Astrocyte (in vitro differentiated cells and primary cell): ENCODE measurements at regions not wholly inside any gene's neighbourhood (a gene's known extent, or its start where the extent isn't known, plus 50 kb on each side); places are given as distances from the start of the nearest gene placed in this dataset.
"Not testable (repeated sequence)": the region's sequence is repeated elsewhere in the genome, so short reads cannot be mapped to it uniquely, and the experiment has no call there.

ENCODE experiments used
- DNase-seq: peaks from one replicate; pipeline ENCODE4 v3.0.0-alpha.2; 2010; ENCODE audit warnings: low read depth
- FAIRE-seq: peaks from 2 replicates; lab custom pipeline; 2011; peaks lifted over from hg19 to GRCh38; lab: Jason Lieb, UNC
- H2AFZ ChIP-seq: 2 replicates; pipeline ENCODE4 v1.6.0; 2012; ENCODE audit warnings: low read depth, low read length, inconsistent platforms
- H3K27ac ChIP-seq: 2 replicates; pipeline ENCODE4 v1.5.1; 2011; ENCODE audit warnings: low read depth, low read length, inconsistent platforms
- H3K27me3 ChIP-seq: 2 replicates; pipeline ENCODE4 v1.6.0; 2011; ENCODE audit warnings: low read length, inconsistent platforms; ENCODE audit not compliant: insufficient read depth
- H3K36me3 ChIP-seq: 2 replicates; pipeline ENCODE4 v1.5.1; 2011; ENCODE audit warnings: low read length, inconsistent platforms; ENCODE audit not compliant: insufficient read depth
- H3K4me1 ChIP-seq: 2 replicates; pipeline ENCODE4 v1.5.1; 2011; ENCODE audit warnings: low read length, inconsistent platforms; ENCODE audit not compliant: insufficient read depth
- H3K4me2 ChIP-seq: 2 replicates; pipeline ENCODE4 v1.6.0; 2012; ENCODE audit warnings: low read length, inconsistent platforms
- H3K4me3 ChIP-seq: 2 replicates; pipeline ENCODE4 v1.5.1; 2011; ENCODE audit warnings: low read depth, mild to moderate bottlenecking, low read length, inconsistent platforms; ENCODE audit not compliant: insufficient read depth
- H3K79me2 ChIP-seq: 2 replicates; pipeline ENCODE4 v1.6.0; 2012; ENCODE audit warnings: mild to moderate bottlenecking, low read length, inconsistent platforms; ENCODE audit not compliant: insufficient read depth
- H3K9ac ChIP-seq: 2 replicates; pipeline ENCODE4 v1.6.0; 2012; ENCODE audit warnings: mild to moderate bottlenecking, low read length, inconsistent platforms
- H3K9me3 ChIP-seq: 2 replicates; pipeline ENCODE4 v1.5.1; 2012; ENCODE audit warnings: low read depth, mild to moderate bottlenecking, low read length, inconsistent platforms; ENCODE audit not compliant: insufficient read depth
- H4K20me1 ChIP-seq: 2 replicates; pipeline ENCODE4 v1.6.0; 2012; ENCODE audit warnings: low read length, inconsistent platforms; ENCODE audit not compliant: insufficient read depth
- H3K27ac Mint-ChIP-seq: one replicate; pipeline ENCODE4 v1.8.0; 2021; ENCODE audit warnings: mild to moderate bottlenecking, mixed read lengths; ENCODE audit not compliant: unreplicated experiment
- H3K27me3 Mint-ChIP-seq: one replicate; pipeline ENCODE4 v1.8.0; 2021; ENCODE audit warnings: low read depth, mixed read lengths; ENCODE audit not compliant: unreplicated experiment
- H3K36me3 Mint-ChIP-seq: one replicate; pipeline ENCODE4 v1.8.0; 2021; ENCODE audit warnings: low read depth, mixed read lengths; ENCODE audit not compliant: unreplicated experiment
- H3K4me1 Mint-ChIP-seq: one replicate; pipeline ENCODE4 v1.8.0; 2021; ENCODE audit warnings: low read depth, mixed read lengths; ENCODE audit not compliant: unreplicated experiment
- H3K4me3 Mint-ChIP-seq: one replicate; pipeline ENCODE4 v1.8.0; 2021; ENCODE audit warnings: mild to moderate bottlenecking, moderate library complexity, mixed read lengths; ENCODE audit not compliant: unreplicated experiment
- H3K9me3 Mint-ChIP-seq: one replicate; pipeline ENCODE4 v1.8.0; 2021; ENCODE audit warnings: mild to moderate bottlenecking, mixed read lengths; ENCODE audit not compliant: unreplicated experiment

DNA sequence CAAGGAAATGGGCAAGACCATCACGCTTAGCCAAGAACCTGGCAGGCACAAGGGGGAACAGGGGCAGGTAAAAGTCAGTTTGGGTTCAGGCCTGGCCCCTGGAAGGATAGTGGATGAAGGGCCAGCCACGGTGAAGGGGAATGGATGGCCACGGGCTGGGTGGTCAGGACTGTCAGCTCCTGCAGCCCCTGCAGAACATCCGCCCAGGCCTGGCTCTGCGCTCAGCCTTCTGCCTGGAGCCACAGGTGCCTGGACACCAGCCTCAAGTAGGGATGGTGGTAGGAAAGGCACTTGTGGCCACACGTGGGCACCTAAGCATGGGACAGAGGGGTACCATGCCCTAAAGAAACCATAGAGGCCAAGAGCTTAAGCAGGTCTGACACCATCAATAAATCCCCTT lies 143.0 kb downstream of the TBC1D2B start:
- not testable (repeated sequence) for H3K4me3 ChIP-seq, H3K79me2 ChIP-seq, H3K9ac ChIP-seq, H3K4me1 Mint-ChIP-seq, FAIRE-seq, H3K36me3 Mint-ChIP-seq, H3K4me2 ChIP-seq, H3K27ac ChIP-seq, DNase-seq, H3K4me3 Mint-ChIP-seq, H3K36me3 ChIP-seq, H3K4me1 ChIP-seq, H3K27ac Mint-ChIP-seq, H3K9me3 Mint-ChIP-seq, H3K9me3 ChIP-seq, H4K20me1 ChIP-seq, H2AFZ ChIP-seq, H3K27me3 ChIP-seq
- peaks cover 21% of the 10 kb centered on the region for H3K27me3 Mint-ChIP-seq

DNA sequence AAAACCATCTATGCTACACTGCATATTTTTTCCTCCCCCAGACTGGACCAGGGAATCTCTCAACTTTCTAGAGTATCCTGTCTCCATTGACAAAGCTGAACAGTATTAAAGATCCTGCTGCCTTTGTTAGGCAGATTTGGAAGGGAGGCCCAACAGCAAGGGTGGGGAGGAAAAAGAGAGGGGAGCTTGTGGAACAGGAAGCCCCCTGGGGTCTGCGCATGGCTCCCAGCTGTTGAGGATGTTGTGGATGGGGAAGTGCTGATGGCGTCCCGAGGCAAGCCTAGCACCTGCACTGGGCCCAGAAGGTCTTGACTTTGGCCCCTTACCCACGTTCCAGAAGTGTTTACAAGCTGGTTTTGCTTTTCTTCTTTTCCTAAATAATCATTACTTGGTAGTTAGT lies 146.6 kb downstream of the TBC1D2B start:
- not testable (repeated sequence) for H3K4me1 Mint-ChIP-seq, H3K9me3 ChIP-seq, H3K79me2 ChIP-seq, DNase-seq, H4K20me1 ChIP-seq, H3K36me3 Mint-ChIP-seq, H3K27me3 ChIP-seq, FAIRE-seq, H3K36me3 ChIP-seq, H3K9me3 Mint-ChIP-seq, H3K27me3 Mint-ChIP-seq, H3K9ac ChIP-seq, H3K27ac ChIP-seq, H2AFZ ChIP-seq, H3K4me1 ChIP-seq, H3K27ac Mint-ChIP-seq, H3K4me3 Mint-ChIP-seq, H3K4me3 ChIP-seq, H3K4me2 ChIP-seq

DNA sequence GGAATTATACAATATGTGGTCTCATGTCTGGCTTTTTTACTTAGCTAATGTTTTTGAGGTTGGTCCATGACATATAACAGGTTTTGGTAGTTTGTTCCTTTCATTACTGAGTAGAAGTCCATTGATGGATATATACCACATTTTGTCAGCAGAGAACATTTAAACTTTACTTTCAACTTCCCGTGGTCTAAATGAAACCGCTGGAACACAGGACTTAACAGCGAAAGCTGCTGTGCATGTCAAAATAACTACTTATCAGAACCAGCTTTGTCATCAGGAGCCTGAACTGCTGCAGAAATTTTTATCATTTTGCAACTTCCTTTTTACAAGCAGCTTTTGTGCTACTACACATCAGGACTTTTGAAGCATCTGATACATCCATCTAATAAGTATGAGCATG lies 147.0 kb downstream of the TBC1D2B start:
- not testable (repeated sequence) for H3K27me3 Mint-ChIP-seq, DNase-seq, H3K4me2 ChIP-seq

DNA sequence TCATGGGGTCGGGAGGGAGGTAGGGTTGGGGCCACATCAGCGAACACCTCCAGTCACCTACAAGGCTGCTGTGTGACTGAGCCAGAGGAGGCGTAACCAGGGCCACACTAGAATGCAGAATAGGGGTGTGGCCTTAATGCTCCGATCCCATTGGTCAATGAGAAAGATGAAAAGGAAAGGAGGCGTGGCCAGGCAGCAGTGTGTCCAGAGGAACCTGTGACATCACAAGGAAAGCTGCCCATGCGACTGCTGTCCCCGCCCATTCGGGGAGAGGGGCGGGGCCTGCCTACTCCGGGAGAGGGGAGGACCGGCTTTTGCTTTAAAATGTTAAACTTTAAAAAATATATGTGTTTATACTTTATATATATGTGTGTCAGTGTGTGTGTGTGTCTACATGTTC lies 150.7 kb downstream of the TBC1D2B start:
- not testable (repeated sequence) for H3K4me3 ChIP-seq, H3K36me3 ChIP-seq, H3K27ac Mint-ChIP-seq, H3K4me3 Mint-ChIP-seq, H3K9ac ChIP-seq, FAIRE-seq, H2AFZ ChIP-seq, H3K4me2 ChIP-seq, H3K9me3 ChIP-seq, H3K27me3 Mint-ChIP-seq, H3K36me3 Mint-ChIP-seq, H3K9me3 Mint-ChIP-seq, H3K27ac ChIP-seq, H3K4me1 ChIP-seq, H3K27me3 ChIP-seq, DNase-seq, H3K4me1 Mint-ChIP-seq, H3K79me2 ChIP-seq, H4K20me1 ChIP-seq

More for the DNA sequence above, 147.0 kb downstream of the TBC1D2B start:
- H3K27me3 ChIP-seq, H3K27ac Mint-ChIP-seq, H3K27ac ChIP-seq, H3K9me3 Mint-ChIP-seq, H3K4me3 ChIP-seq, H2AFZ ChIP-seq, H3K36me3 ChIP-seq, H4K20me1 ChIP-seq, H3K79me2 ChIP-seq, H3K9ac ChIP-seq, FAIRE-seq, H3K4me1 Mint-ChIP-seq, H3K4me3 Mint-ChIP-seq, H3K4me1 ChIP-seq, H3K36me3 Mint-ChIP-seq, H3K9me3 ChIP-seq: not testable (repeated sequence)

DNA sequence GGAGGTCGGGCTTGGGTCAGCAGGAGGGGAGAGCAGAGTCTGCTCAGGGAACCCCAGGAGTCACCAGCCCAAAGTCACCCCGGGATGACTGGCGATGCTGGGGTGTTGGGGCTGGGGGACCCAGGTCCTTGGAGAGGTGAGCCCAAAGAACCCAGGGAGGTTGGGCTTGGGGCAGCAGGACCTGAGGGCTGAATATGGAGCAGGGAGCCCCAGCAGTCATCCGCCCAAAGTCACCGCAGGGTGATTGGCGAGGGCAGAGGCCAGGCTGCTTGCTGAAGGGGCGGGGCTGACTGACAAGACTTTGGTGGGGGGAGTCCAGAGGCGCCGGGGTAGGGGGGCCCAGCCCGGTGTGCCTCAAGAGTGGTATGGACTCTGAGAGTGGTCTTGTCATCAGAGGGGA lies 151.2 kb downstream of the TBC1D2B start:
- not testable (repeated sequence) for H3K4me2 ChIP-seq, H3K4me1 ChIP-seq, H3K9me3 Mint-ChIP-seq, H3K79me2 ChIP-seq, FAIRE-seq, H3K9me3 ChIP-seq, H3K4me3 Mint-ChIP-seq, H2AFZ ChIP-seq, DNase-seq, H3K27me3 ChIP-seq, H3K27ac Mint-ChIP-seq, H3K9ac ChIP-seq, H3K4me1 Mint-ChIP-seq, H4K20me1 ChIP-seq, H3K36me3 Mint-ChIP-seq, H3K36me3 ChIP-seq, H3K4me3 ChIP-seq, H3K27ac ChIP-seq
- H3K27me3 Mint-ChIP-seq, result peaks cover 10% of the 10 kb centered on the region

DNA sequence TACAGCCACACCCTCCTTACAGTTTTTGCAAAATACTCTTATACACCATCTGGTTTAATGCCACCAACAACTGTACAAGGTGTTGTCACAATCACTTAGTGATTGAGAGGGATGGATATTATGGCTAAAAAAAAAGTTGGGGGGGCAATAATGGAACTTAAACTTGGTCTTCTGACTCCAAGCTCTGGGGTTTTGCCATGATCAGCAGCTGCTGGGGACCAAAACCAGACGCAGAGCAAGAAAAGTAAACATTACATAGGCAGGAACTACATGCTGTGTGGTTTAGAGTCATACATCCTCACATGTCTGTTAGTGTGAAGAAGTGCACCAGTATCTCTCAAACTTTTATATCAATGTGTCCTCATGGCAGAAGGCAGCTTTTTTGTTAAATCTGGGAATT lies 152.4 kb downstream of the TBC1D2B start:
- not testable (repeated sequence) for H3K27ac Mint-ChIP-seq

More for the DNA sequence above, 152.4 kb downstream of the TBC1D2B start:
- peaks cover 17% of the 10 kb centered on the region for H3K27me3 Mint-ChIP-seq
- not testable (repeated sequence) for H3K27ac ChIP-seq, H3K4me1 Mint-ChIP-seq, H3K4me2 ChIP-seq, H2AFZ ChIP-seq, H3K9me3 Mint-ChIP-seq, H4K20me1 ChIP-seq, H3K9me3 ChIP-seq, H3K79me2 ChIP-seq, H3K36me3 ChIP-seq, H3K36me3 Mint-ChIP-seq, FAIRE-seq, H3K4me1 ChIP-seq, H3K9ac ChIP-seq, H3K4me3 ChIP-seq, DNase-seq, H3K27me3 ChIP-seq, H3K4me3 Mint-ChIP-seq
